ENCODE measurements at regions not wholly inside any gene's neighbourhood (a gene's known extent, or its start where the extent isn't known, plus 50 kb on each side); places are given as distances from the start of the nearest gene placed in this dataset.

DNA sequence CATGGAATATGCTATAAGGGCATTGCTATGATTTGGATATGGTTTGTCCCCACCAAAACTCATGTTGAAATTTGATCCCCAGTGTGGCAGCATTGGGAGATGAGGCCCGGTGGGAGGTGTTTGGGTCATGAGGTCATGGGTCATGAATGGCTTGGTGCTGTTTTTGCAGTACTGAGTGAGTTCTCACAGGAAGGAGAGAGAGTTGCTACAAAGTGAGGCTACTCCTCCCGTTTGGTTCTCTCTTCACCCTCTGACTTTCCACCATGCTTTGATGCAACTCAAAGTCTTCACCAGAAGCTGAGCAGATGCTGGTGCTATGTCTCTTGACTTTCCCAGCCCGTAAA is 388.1 kb upstream of the TMPO start:
- no peak overlapping the region for H3K4me2 ChIP-seq (ENCODE audit: low read depth, low read length)

DNA sequence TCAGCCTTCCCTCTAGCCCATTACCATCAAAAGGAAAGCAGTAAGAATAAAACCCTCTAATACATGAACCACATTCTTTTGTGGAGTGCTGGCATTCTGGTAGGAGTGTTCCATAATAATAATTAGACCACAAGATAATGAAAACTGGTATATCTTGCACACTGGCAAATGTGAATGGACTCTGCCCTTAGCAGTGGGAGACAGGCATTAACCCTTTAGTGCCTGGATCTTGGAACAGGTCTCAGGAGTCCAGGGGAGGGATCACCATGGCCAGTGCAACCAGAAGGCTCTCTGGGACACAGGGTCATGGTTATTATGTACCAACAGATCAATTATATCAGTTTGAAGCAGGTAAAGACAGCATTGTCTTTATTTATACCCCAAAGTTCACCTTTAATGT is 387.5 kb upstream of the TMPO start:
- H3K79me2 ChIP-seq (ENCODE audit: low read length) = no peaks in the 10 kb centered on the region
- H3K27ac ChIP-seq (ENCODE audit: low read length) = no peak overlapping the region
- no peaks in the 10 kb centered on the region for H3K27me3 ChIP-seq (replicated peaks; ENCODE audit: insufficient read depth, low read length)
- no peak for DNase-seq
- H2AFZ ChIP-seq (ENCODE audit: low read length) = no peak overlapping the region
- no peaks in the 10 kb centered on the region for H3K4me1 ChIP-seq (ENCODE audit: low read length)
- no peak overlapping the region for H3K9ac ChIP-seq (ENCODE audit: low read length)
- no peaks in the 10 kb centered on the region for H4K20me1 ChIP-seq (ENCODE audit: insufficient read depth, low read length)
- H3K4me3 ChIP-seq (ENCODE audit: low read length) = no peak overlapping the region
- no peaks in the 10 kb centered on the region for H3F3A ChIP-seq (ENCODE audit: insufficient read depth, low read length)
- H3K36me3 ChIP-seq (replicated peaks; ENCODE audit: insufficient read depth, low read length) = no peaks in the 10 kb centered on the region
- TF ChIP-seq, protein P1, sequence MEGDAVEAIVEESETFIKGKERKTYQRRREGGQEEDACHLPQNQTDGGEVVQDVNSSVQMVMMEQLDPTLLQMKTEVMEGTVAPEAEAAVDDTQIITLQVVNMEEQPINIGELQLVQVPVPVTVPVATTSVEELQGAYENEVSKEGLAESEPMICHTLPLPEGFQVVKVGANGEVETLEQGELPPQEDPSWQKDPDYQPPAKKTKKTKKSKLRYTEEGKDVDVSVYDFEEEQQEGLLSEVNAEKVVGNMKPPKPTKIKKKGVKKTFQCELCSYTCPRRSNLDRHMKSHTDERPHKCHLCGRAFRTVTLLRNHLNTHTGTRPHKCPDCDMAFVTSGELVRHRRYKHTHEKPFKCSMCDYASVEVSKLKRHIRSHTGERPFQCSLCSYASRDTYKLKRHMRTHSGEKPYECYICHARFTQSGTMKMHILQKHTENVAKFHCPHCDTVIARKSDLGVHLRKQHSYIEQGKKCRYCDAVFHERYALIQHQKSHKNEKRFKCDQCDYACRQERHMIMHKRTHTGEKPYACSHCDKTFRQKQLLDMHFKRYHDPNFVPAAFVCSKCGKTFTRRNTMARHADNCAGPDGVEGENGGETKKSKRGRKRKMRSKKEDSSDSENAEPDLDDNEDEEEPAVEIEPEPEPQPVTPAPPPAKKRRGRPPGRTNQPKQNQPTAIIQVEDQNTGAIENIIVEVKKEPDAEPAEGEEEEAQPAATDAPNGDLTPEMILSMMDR (IDR thresholded peaks at IDR 0.05; ENCODE audit: low read length) = no peak
- TF ChIP-seq EZH2phosphoT487 (IDR thresholded peaks at IDR 0.05; ENCODE audit: low read length) (no peak), EZH2 (optimal IDR thresholded peaks at IDR 0.05; ENCODE audit: low read depth, low read length) (no peak)
- H3K4me2 ChIP-seq (ENCODE audit: low read depth, low read length) = no peak overlapping the region
- no peaks in the 10 kb centered on the region for H3K9me3 ChIP-seq (replicated peaks; ENCODE audit: insufficient read depth, low read length)
- no peaks in the 10 kb centered on the region for H3K9me2 ChIP-seq (replicated peaks; ENCODE audit: insufficient read depth, low read length)

More for the DNA sequence above, 388.1 kb upstream of the TMPO start:
- Histone ChIP-seq H4K20me1 (ENCODE audit: insufficient read depth, low read length) (no peaks in the 10 kb centered on the region), H2AFZ (ENCODE audit: low read length) (no peak overlapping the region), H3K4me1 (ENCODE audit: low read length) (no peaks in the 10 kb centered on the region), H3K79me2 (ENCODE audit: low read length) (no peaks in the 10 kb centered on the region), H3K9me3 (replicated peaks; ENCODE audit: insufficient read depth, low read length) (no peaks in the 10 kb centered on the region), H3K9me2 (replicated peaks; ENCODE audit: insufficient read depth, low read length) (no peaks in the 10 kb centered on the region), H3K9ac (ENCODE audit: low read length) (no peak overlapping the region), H3K27me3 (replicated peaks; ENCODE audit: insufficient read depth, low read length) (no peaks in the 10 kb centered on the region), H3K27ac (ENCODE audit: low read length) (no peak overlapping the region), H3K36me3 (replicated peaks; ENCODE audit: insufficient read depth, low read length) (no peaks in the 10 kb centered on the region), H3K4me3 (ENCODE audit: low read length) (no peak overlapping the region), H3F3A (ENCODE audit: insufficient read depth, low read length) (no peaks in the 10 kb centered on the region)
- no peak for TF ChIP-seq EZH2 (optimal IDR thresholded peaks at IDR 0.05; ENCODE audit: low read depth, low read length)
- TF ChIP-seq EZH2phosphoT487 (IDR thresholded peaks at IDR 0.05; ENCODE audit: low read length) = no peak
- TF ChIP-seq, protein P1 (IDR thresholded peaks at IDR 0.05; ENCODE audit: low read length) = no peak
- no peak for DNase-seq

DNA sequence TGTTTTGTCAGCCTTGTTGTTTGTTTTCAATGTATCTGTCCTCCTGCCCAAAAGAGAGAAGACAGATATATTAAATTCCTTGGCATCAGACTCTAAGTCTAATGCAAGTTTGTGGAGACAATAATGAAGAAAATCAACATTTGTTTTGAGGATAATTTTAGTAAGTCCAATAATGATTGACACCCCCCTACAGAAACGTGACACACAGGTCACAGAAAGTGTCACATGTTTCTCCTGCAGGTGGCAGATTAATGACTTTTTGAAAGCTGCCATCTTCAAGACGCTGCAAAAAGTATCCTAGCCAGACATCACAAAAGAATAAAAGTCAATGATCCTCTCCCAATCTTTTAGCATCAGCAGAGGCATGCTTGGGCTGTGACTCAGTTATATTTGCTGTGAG is 378.8 kb upstream of the TMPO start:
- H2AFZ ChIP-seq (ENCODE audit: low read length) = no peak overlapping the region
- no peak overlapping the region for H3K4me2 ChIP-seq (ENCODE audit: low read depth, low read length)
- DNase-seq = no peak
- no peaks in the 10 kb centered on the region for H3K79me2 ChIP-seq (ENCODE audit: low read length)
- H3F3A ChIP-seq (ENCODE audit: insufficient read depth, low read length) = no peaks in the 10 kb centered on the region
- no peaks in the 10 kb centered on the region for H3K4me1 ChIP-seq (ENCODE audit: low read length)
- H4K20me1 ChIP-seq (ENCODE audit: insufficient read depth, low read length) = no peaks in the 10 kb centered on the region
- no peak overlapping the region for H3K27ac ChIP-seq (ENCODE audit: low read length)
- H3K9me3 ChIP-seq (replicated peaks; ENCODE audit: insufficient read depth, low read length) = no peaks in the 10 kb centered on the region
- TF ChIP-seq EZH2phosphoT487 (IDR thresholded peaks at IDR 0.05; ENCODE audit: low read length) = no peak
- TF ChIP-seq EZH2 (optimal IDR thresholded peaks at IDR 0.05; ENCODE audit: low read depth, low read length) = no peak
- TF ChIP-seq, protein P1 (IDR thresholded peaks at IDR 0.05; ENCODE audit: low read length) = no peak
- H3K27me3 ChIP-seq (replicated peaks; ENCODE audit: insufficient read depth, low read length) = no peaks in the 10 kb centered on the region
- no peaks in the 10 kb centered on the region for H3K9me2 ChIP-seq (replicated peaks; ENCODE audit: insufficient read depth, low read length)
- no peak overlapping the region for H3K4me3 ChIP-seq (ENCODE audit: low read length)
- no peak overlapping the region for H3K9ac ChIP-seq (ENCODE audit: low read length)
- H3K36me3 ChIP-seq (replicated peaks; ENCODE audit: insufficient read depth, low read length) = no peaks in the 10 kb centered on the region
